GM20000 (cell line): ENCODE measurements at regions not wholly inside any gene's neighbourhood (a gene's known extent, or its start where the extent isn't known, plus 50 kb on each side); places are given as distances from the start of the nearest gene placed in this dataset.

Source experiments
- DNase-seq: peaks from one replicate; pipeline ENCODE4 v3.0.0; 2012; ENCODE audit warnings: low spot score
- TF ChIP-seq, protein P1 (sequence below): IDR thresholded peaks from 2 replicates; pipeline ENCODE4 v1.5.1; 2012; ENCODE audit warnings: mild to moderate bottlenecking, control low read depth; ENCODE audit errors: extremely low read depth, missing control alignments

DNA sequence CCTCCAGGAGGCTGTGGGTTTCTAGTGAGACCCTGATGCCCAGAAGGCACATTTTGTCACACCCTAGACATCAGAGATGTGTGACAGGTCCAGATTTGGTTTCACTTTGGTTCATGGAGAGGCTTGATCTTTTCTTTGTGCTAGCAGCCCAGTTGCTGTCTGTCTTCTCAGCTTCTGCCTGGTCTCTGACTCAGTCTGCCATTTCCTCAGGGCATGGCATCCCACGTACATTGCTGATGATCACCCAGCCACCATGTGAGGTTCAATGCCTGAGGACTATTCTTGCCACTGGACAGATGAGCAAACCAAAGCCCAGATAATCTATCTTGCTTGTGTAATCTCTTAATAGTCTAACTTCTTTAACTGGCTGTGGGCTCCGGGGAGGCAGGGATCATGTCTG lies 144.9 kb upstream of the MRPS22 start:
- TF ChIP-seq, protein P1, sequence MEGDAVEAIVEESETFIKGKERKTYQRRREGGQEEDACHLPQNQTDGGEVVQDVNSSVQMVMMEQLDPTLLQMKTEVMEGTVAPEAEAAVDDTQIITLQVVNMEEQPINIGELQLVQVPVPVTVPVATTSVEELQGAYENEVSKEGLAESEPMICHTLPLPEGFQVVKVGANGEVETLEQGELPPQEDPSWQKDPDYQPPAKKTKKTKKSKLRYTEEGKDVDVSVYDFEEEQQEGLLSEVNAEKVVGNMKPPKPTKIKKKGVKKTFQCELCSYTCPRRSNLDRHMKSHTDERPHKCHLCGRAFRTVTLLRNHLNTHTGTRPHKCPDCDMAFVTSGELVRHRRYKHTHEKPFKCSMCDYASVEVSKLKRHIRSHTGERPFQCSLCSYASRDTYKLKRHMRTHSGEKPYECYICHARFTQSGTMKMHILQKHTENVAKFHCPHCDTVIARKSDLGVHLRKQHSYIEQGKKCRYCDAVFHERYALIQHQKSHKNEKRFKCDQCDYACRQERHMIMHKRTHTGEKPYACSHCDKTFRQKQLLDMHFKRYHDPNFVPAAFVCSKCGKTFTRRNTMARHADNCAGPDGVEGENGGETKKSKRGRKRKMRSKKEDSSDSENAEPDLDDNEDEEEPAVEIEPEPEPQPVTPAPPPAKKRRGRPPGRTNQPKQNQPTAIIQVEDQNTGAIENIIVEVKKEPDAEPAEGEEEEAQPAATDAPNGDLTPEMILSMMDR, result no peak
- no peak for DNase-seq

DNA sequence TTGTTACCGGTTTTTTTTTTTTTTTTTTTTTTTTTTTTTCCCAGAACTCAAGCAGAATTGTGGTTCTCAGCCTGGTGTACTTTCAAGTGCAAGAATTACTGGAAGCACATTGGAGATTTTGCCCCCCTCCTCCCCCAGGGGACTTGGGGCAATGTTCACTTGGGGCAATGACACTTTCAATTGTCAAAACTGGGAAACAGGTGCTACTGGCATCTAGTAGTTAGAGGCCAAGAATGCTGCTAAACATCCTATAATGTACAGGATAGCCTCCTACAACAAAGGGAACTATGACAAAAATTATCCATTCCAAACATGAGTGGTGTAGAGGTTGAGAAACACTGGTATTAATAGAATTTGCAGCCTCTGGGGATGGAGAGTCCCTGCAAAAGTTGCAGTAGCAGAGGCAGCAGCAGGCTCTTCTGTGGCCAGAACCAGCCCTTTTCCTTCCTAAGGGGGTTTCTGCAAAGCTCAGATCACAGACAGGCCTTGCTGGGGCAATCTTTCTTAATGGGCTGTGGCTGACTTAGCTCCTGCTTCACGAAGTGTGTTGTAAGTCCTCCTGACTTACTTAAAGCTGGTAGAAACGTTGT lies 144.3 kb upstream of the MRPS22 start:
- TF ChIP-seq, protein P1, result no peak
- no peak for DNase-seq

DNA sequence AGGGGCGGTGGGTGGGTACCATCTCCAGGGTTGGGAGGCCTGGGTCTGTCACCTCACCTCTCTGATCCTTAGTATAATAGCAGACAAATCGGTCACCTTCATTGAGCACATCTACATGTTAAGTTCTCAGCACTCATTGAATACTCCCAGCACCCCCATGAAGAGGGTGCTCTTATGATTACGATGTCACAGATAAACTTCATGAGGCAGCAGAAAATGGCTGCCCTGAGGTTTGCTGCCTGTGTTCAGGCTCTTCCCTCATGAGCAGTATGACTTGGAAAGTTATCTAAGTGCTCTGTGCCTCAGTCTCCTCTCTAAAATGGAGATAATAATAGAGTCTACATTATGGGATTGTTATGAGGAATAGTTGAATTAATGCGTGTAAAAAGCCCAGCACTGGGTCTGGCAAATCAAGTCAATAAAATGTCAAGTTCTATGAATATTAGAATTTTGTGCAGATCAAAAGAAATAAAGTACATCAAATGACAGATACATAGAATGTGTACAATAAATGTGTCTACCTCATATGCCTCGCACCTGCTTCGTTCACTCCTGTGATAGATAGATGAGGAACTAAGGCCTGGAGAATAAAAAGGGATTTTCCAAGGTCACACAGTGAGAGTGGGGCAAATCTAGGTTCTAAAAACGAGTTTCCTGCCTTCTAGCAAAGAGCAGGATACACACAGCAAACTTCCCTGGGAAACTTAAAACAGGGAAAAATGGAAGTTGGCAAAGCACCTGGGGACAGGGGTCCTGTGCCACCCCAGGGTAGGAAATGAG lies 142.2 kb upstream of the MRPS22 start:
- no peak for DNase-seq

DNA sequence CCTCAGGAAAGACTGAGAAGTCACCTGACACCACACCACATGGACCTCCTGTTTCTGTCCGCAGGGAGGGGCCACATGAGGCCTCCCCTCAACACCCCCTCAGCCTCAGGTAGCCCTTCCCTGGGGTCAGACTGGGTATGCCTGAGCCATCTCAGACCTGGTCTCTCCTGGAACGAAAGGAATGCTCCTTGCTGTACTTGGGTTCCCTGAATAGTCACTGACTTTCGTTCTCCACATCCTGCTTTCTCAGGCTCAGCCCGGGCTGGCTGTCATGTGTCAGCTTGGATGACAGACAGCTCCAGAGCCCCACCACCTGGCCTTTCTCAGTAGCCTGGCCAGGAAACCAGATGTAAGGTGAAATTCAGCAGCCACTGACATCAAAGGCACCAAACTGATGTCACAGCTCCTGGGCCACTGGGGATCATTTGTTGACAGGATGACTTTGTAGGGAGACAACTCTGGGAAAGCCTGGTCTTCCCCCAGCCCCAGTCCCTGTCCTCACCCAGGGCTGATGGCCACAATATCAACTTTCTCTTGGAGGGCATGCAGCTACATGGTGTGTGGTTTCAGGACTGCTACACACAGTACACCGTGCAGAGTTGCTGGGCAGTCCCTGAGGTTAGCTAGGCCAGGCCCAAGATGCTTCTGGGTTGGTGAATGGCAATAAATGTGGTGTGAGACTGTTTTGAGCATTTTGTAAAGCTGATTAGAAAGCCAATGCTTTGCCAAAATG lies 141.4 kb upstream of the MRPS22 start:
- TF ChIP-seq, protein P1, result peak; percentile 1
- DNase-seq, result peak; percentile 49

More for the DNA sequence above, 142.2 kb upstream of the MRPS22 start:
- TF ChIP-seq, protein P1, result no peak

DNA sequence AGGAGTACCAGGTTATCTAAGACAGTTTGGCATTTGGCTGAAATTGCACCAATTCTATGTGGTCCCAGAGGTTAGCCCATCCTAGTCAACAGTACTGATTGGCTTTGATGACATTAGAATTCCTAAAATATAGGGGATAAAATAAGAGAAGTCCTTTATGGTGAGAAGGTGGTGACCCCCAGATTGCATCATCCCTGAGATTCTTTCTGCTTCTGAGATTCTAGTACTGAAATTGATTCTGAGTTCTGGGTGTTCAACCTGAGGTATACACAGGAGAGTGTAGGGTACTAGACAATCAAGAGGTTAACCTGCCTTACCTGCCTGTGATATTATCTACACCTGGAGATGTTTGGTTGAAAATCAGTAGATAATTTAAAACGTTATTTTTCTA lies 140.9 kb upstream of the MRPS22 start:
- DNase-seq, result no peak
- TF ChIP-seq, protein P1, result no peak

DNA sequence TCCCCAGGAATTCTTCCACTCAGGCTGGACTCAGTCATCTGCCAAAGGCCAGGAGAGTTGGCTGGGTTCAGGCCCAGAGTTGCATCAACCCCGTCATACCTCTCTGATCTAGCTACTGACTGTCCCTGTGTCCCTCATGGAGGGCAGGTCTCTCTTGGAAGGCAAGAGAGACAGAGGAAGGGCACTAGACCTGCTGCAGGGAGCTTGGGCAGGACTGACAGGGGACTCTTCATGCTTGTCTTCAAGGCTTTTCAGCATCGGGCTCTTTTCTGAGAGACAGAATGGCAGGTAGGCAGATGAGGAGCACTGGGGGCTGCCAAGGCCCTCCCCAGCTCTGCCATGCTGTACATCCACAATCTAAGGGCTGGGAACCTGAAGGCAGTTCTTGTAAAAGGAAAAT lies 140.1 kb upstream of the MRPS22 start:
- TF ChIP-seq, protein P1, result no peak

DNA sequence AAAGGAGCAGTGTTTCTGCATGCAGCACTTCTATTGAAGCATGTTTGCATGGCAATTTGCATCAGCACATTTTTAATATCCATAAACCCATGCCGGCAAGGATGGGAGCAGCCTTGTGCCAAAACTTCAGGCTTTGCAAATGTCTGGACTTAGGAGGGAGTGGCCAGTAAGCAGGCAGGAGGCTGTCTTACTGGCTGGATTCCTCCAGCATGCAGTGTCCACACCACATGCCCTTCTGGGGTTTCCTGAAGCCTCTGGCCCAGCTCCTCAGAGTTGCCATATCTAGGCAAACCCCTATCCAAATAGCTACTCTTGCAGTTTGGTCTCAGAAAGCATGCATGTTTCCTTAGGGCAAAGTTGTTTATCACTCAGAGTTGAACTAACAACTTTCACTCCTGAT lies 139.1 kb upstream of the MRPS22 start:
- DNase-seq, result no peak
- TF ChIP-seq, protein P1, result no peak

More for the DNA sequence above, 140.1 kb upstream of the MRPS22 start:
- no peak for DNase-seq
